GM13976 (cell line): ENCODE measurements at regions not wholly inside any gene's neighbourhood (a gene's known extent, or its start where the extent isn't known, plus 50 kb on each side); places are given as distances from the start of the nearest gene placed in this dataset.

ENCODE experiments used
- DNase-seq: peaks from one replicate; pipeline ENCODE4 v3.0.0; 2012; ENCODE audit warnings: low spot score
- in situ Hi-C: fragments of 300-500 bp; cut with MboI; formaldehyde crosslinking; loops from one replicate; pipeline ENCODE4 v1.12.0; 2022; ENCODE audit warnings: low sequenced_read_pairs, mixed read lengths, inconsistent platforms; ENCODE audit not compliant: unreplicated experiment
- TF ChIP-seq, protein P1 (sequence below): IDR thresholded peaks from 2 replicates; pipeline ENCODE4 v1.5.1; 2012; ENCODE audit warnings: borderline replicate concordance, mild to moderate bottlenecking; ENCODE audit not compliant: insufficient read depth; ENCODE audit errors: extremely low read depth, missing control alignments, control extremely low read depth

DNA sequence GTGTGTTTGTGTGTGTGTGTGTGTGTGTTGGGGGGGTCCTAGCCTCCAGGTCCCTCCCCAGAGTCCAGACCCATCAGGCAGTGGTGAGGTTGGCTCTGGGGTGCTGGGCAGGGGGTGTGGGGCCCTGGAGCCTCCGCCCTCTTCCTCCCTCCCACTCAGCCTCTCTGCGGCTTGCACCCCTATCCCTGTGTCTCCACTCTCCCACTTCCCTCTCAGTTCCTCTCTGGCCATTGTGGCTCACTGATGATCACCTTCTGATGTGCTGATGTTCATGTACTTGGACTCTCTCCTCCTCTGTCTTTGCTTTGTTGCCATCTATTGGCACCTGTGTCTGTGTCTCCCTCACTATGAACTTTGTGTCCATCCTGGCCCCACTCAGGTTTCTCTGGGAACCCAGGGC, 298.7 kb downstream of the ZEB1 start:
- TF ChIP-seq, protein P1, sequence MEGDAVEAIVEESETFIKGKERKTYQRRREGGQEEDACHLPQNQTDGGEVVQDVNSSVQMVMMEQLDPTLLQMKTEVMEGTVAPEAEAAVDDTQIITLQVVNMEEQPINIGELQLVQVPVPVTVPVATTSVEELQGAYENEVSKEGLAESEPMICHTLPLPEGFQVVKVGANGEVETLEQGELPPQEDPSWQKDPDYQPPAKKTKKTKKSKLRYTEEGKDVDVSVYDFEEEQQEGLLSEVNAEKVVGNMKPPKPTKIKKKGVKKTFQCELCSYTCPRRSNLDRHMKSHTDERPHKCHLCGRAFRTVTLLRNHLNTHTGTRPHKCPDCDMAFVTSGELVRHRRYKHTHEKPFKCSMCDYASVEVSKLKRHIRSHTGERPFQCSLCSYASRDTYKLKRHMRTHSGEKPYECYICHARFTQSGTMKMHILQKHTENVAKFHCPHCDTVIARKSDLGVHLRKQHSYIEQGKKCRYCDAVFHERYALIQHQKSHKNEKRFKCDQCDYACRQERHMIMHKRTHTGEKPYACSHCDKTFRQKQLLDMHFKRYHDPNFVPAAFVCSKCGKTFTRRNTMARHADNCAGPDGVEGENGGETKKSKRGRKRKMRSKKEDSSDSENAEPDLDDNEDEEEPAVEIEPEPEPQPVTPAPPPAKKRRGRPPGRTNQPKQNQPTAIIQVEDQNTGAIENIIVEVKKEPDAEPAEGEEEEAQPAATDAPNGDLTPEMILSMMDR, result peak; percentile 12
- in situ Hi-C loops, result no loop called here
- DNase-seq, result peak; percentile 47

DNA sequence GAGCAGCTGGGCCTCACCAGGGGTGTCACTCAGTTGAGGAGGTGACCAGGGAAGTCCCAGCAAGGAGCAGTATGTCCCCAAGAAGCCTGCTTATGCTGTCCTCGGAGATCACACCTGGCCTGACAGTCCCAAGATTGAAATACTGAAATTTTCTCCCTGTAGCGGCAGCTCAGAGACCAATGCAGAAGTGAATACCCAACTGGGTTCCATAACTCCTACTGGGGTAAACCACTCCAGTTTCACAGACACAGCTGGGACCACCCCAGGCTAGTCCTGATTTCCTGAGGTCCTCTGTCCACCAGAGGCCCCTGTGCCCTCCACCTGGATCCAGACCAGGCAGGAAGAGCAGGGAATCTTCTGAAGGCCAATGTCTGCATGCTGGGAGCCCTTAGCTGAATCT, 298.1 kb downstream of the ZEB1 start:
- in situ Hi-C loops, result no loop called here
- DNase-seq, result peak; percentile 36
- TF ChIP-seq, protein P1, result no peak

DNA sequence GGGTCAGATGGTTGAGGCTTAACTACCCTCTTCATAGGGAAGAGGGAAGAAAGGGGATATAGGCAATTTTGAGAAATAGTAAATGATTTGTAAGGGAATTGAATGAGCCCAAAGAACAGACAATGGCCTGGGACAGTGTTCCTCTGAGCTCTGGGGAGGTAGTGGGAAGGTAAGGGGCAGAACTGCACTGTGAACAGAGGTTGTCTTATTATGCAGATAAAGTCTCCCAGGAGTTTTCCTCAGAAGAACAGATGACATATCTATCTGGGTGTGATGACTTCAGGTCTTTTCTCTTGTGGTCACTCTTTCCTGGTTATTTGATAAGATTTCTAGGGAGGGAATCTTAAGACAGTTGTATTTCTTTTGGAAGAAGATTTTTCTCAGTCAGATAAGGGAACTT, 296.1 kb downstream of the ZEB1 start:
- no peak for DNase-seq
- TF ChIP-seq, protein P1, result no peak
- in situ Hi-C loops, result no loop called here

DNA sequence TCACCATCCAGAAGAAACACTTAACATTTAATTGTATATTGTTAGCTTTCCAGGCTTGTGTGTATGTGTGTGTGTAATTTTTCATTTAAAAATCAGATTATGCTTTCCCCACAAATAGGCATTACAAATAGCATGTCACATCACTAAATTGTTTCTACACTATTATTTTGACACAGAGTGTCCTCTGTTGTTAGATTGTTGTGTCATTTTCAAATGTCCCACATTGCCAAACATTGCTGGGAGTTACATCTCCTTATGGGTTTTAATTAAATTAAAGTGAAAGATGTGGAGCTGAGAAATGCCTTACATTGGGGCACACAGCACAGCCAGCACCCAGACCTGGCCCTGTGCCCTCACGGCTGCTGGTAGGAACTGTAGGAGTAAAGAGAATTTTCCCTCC, 295.6 kb downstream of the ZEB1 start:
- in situ Hi-C loops, result no loop called here
- DNase-seq, result no peak
- TF ChIP-seq, protein P1, result no peak

DNA sequence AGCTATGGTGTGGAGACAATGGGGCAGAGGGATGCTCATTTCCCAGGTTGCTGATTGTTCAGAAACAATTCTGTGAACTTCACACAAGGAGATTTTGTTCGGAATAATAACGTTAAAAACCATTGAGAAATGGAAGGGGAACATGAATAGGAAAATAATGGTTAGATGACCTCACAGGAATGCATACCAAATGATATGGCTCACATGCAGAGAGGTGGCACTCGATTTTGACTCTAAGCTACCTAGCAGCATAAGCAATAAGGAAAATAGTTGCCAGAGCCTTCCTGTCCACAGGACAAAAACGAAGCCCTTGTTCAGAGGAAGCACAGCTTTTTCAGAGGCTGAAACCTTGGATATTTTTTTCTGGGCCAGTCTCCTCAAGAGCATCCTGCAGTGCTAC, 293.1 kb downstream of the ZEB1 start:
- no peak for DNase-seq
- in situ Hi-C loops, result no loop called here
- TF ChIP-seq, protein P1, result no peak

DNA sequence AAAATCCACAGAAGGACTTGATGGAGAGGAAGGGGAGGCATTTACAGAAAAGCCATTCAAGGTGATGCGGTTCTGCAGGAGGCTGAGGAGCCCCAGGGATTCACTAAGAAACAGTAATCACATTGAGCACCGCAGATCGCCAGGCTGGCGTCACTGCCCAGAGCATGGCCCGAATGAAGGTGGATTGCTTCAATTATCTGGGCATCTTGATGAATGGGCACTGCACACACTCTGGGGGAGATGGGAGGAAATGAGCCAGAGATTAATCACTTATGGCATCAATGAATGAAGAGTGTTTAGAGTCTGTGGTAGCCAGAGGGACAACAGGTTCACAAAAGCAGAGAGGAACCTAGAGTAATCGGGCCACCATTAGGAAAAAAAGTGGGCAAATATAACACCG, 292.1 kb downstream of the ZEB1 start:
- TF ChIP-seq, protein P1, result no peak
- no peak for DNase-seq
- in situ Hi-C loops, result no loop called here

DNA sequence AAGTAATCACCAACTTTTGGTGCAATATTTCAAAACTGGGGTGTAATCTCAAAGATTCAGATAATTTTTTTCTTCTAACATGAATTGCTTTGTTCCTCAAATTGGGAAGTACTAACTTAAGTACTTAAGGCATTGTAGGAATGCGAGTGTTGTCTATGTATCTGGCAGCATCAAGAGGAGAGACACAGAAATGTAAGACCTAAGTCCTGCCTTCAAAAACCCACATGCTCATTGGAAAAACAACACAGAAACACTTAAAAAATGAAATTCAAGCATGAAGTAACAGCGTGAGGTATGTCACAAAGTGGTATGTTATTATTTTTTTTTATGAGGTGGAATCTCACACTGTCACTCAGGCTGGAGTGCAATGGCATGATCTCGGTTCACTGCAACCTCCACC, 288.5 kb downstream of the ZEB1 start:
- DNase-seq, result no peak
- TF ChIP-seq, protein P1, result no peak
- in situ Hi-C loops, result no loop called here
